OCI-LY7 (cell line): ENCODE measurements at regions not wholly inside any gene's neighbourhood (a gene's known extent, or its start where the extent isn't known, plus 50 kb on each side); places are given as distances from the start of the nearest gene placed in this dataset.

Source experiments
- EZH2phosphoT487 ChIP-seq: fragments of 200-600 bp; sonication (generic); IDR thresholded peaks from 2 replicates; pipeline ENCODE4 v1.6.1; 2018; ENCODE audit warnings: low read depth, borderline replicate concordance, mild to moderate bottlenecking, mixed run types, antibody characterized with exemption, low read length, moderate library complexity, mixed read lengths
- TF ChIP-seq, protein P1 (sequence below): fragments of 200-600 bp; sonication (generic); conservative IDR thresholded peaks from 2 replicates; pipeline ENCODE4 v1.5.1; 2014; ENCODE audit warnings: mild to moderate bottlenecking, antibody characterized with exemption, low read length, moderate library complexity, mixed read lengths

- TF ChIP-seq, protein P1, sequence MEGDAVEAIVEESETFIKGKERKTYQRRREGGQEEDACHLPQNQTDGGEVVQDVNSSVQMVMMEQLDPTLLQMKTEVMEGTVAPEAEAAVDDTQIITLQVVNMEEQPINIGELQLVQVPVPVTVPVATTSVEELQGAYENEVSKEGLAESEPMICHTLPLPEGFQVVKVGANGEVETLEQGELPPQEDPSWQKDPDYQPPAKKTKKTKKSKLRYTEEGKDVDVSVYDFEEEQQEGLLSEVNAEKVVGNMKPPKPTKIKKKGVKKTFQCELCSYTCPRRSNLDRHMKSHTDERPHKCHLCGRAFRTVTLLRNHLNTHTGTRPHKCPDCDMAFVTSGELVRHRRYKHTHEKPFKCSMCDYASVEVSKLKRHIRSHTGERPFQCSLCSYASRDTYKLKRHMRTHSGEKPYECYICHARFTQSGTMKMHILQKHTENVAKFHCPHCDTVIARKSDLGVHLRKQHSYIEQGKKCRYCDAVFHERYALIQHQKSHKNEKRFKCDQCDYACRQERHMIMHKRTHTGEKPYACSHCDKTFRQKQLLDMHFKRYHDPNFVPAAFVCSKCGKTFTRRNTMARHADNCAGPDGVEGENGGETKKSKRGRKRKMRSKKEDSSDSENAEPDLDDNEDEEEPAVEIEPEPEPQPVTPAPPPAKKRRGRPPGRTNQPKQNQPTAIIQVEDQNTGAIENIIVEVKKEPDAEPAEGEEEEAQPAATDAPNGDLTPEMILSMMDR: no peak
- no peak for TF ChIP-seq EZH2phosphoT487
Measured at GRCh38 chr6:134797400-134798113, 152.3 kb downstream of the ALDH8A1 start.
